WTC11 (cell line): ENCODE measurements at regions not wholly inside any gene's neighbourhood (a gene's known extent, or its start where the extent isn't known, plus 50 kb on each side); places are given as distances from the start of the nearest gene placed in this dataset.

Source experiments
- ATAC-seq: fragments of 200-7000 bp; cut with Tn5 transposase; 2 replicates; pipeline ENCODE4 v1.10.0; 2021; ENCODE audit warnings: mild to moderate bottlenecking, moderate library complexity
- CTCF ChIA-PET: fragments of 300-600 bp; sonication (Branson Sonifier 250); formaldehyde crosslinking; loops from one replicate; lab custom pipeline; 2021; ENCODE audit warnings: antibody characterized with exemption; lab: Charles Lee
- POLR2A ChIA-PET: fragments of 350-600 bp; sonication (Branson Sonifier 250); formaldehyde crosslinking; loops from one replicate; lab custom pipeline; 2021; ENCODE audit warnings: antibody characterized with exemption; lab: Charles Lee
- DNase-seq: peaks from one replicate; pipeline ENCODE4 v3.0.0; 2021; ENCODE audit warnings: low spot score
- H3K27ac Mint-ChIP-seq: 2 replicates; pipeline ENCODE4 v1.8.0; 2021; ENCODE audit warnings: mixed read lengths
- H3K27me3 Mint-ChIP-seq: 2 replicates; pipeline ENCODE4 v1.8.0; 2021; ENCODE audit warnings: low read depth, mild to moderate bottlenecking, moderate library complexity, mixed read lengths
- H3K36me3 Mint-ChIP-seq: 2 replicates; pipeline ENCODE4 v1.8.0; 2021; ENCODE audit warnings: mixed read lengths
- H3K4me1 Mint-ChIP-seq: 2 replicates; pipeline ENCODE4 v1.8.0; 2022; ENCODE audit warnings: mixed read lengths
- H3K4me3 Mint-ChIP-seq: 2 replicates; pipeline ENCODE4 v1.8.0; 2021; ENCODE audit warnings: mild to moderate bottlenecking, moderate library complexity, mixed read lengths
- H3K9me3 Mint-ChIP-seq: 2 replicates; pipeline ENCODE4 v1.8.0; 2021; ENCODE audit warnings: mixed read lengths
- ARID4B ChIP-seq: sonication (generic); formaldehyde crosslinking; IDR thresholded peaks from 2 replicates; pipeline ENCODE4 v1.8.0; 2023; ENCODE audit warnings: missing genetic modification reagents, mild to moderate bottlenecking, borderline replicate concordance
- CREM ChIP-seq: sonication (generic); formaldehyde crosslinking; IDR thresholded peaks from 2 replicates; pipeline ENCODE4 v1.8.1; 2022; ENCODE audit warnings: mild to moderate bottlenecking, missing genetic modification reagents, moderate library complexity
- JAZF1 ChIP-seq: fragments of 250-450 bp; sonication (Bioruptor Pico); IDR thresholded peaks from 2 replicates; pipeline ENCODE4 v1.9.0; 2021; ENCODE audit warnings: moderate library complexity, mild to moderate bottlenecking, inconsistent platforms
- KAT7 ChIP-seq: sonication (generic); formaldehyde crosslinking; IDR thresholded peaks from 2 replicates; pipeline ENCODE4 v1.8.1; 2023; ENCODE audit warnings: missing genetic modification reagents, mild to moderate bottlenecking, borderline replicate concordance
- MXD4 ChIP-seq: fragments of 250-450 bp; sonication (Bioruptor Pico); IDR thresholded peaks from 2 replicates; pipeline ENCODE4 v1.8.0; 2021; ENCODE audit warnings: mild to moderate bottlenecking, moderate library complexity, borderline replicate concordance
- PRDM15 ChIP-seq: sonication (generic); formaldehyde crosslinking; IDR thresholded peaks from 2 replicates; pipeline ENCODE4 v1.8.0; 2022; ENCODE audit warnings: missing genetic modification reagents
- SP1 ChIP-seq: sonication (generic); formaldehyde crosslinking; conservative IDR thresholded peaks from 2 replicates; pipeline ENCODE4 v1.8.1; 2022; ENCODE audit warnings: missing genetic modification reagents
- TP53 ChIP-seq: sonication (generic); formaldehyde crosslinking; IDR thresholded peaks from 2 replicates; pipeline ENCODE4 v1.8.1; 2023; ENCODE audit warnings: mild to moderate bottlenecking, missing genetic modification reagents
- USF1 ChIP-seq: sonication (generic); formaldehyde crosslinking; IDR thresholded peaks from 2 replicates; pipeline ENCODE4 v1.8.0; 2022; ENCODE audit warnings: mild to moderate bottlenecking, missing genetic modification reagents
- ZNF121 ChIP-seq: sonication (generic); formaldehyde crosslinking; IDR thresholded peaks from 2 replicates; pipeline ENCODE4 v1.8.0; 2023; ENCODE audit warnings: missing genetic modification reagents
- ZNF263 ChIP-seq: sonication (generic); formaldehyde crosslinking; IDR thresholded peaks from 2 replicates; pipeline ENCODE4 v1.8.1; 2022; ENCODE audit warnings: low read depth, mild to moderate bottlenecking, moderate library complexity, missing genetic modification reagents
- ZNF281 ChIP-seq: sonication (generic); formaldehyde crosslinking; IDR thresholded peaks from 2 replicates; pipeline ENCODE4 v1.8.0; 2023; ENCODE audit warnings: mild to moderate bottlenecking, missing genetic modification reagents
- ZNF425 ChIP-seq: fragments of 250-450 bp; sonication (Bioruptor Pico); conservative IDR thresholded peaks from 2 replicates; pipeline ENCODE4 v1.9.0; 2021; ENCODE audit warnings: mild to moderate bottlenecking
- ZSCAN18 ChIP-seq: fragments of 250-450 bp; sonication (Bioruptor Pico); IDR thresholded peaks from 2 replicates; pipeline ENCODE4 v2.1.2; 2022; ENCODE audit warnings: mild to moderate bottlenecking, moderate library complexity

GRCh38 chr12:131525795-131526508, 184.9 kb upstream of the SFSWAP start:
- no peak for ATAC-seq
- H3K4me3 Mint-ChIP-seq = no peak overlapping the region
- no peaks in the 10 kb centered on the region; the same call in 1 of the 2 replicates for H3K27me3 Mint-ChIP-seq
- H3K9me3 Mint-ChIP-seq = peaks cover 18% of the 10 kb centered on the region
- H3K4me1 Mint-ChIP-seq = no peaks in the 10 kb centered on the region
- no peak overlapping the region for H3K27ac Mint-ChIP-seq
- CTCF ChIA-PET = no interaction called here
- POLR2A ChIA-PET = no interaction called here
- no peak for DNase-seq
- TF ChIP-seq ARID4B (CRISPR knock-in tag) (no peak), JAZF1 (CRISPR knock-in tag) (no peak), ZNF281 (CRISPR knock-in tag) (no peak), TP53 (no peak), USF1 (CRISPR knock-in tag) (no peak), MXD4 (CRISPR knock-in tag) (no peak), ZNF263 (CRISPR knock-in tag) (no peak), ZSCAN18 (CRISPR knock-in tag) (no peak), CREM (CRISPR knock-in tag) (no peak), ZNF425 (CRISPR knock-in tag) (no peak), KAT7 (CRISPR knock-in tag) (no peak), ZNF121 (no peak), PRDM15 (CRISPR knock-in tag) (no peak), SP1 (CRISPR knock-in tag) (no peak)
- H3K36me3 Mint-ChIP-seq = no peaks in the 10 kb centered on the region
